Lower leg skin (tissue), 4 donors: ENCODE measurements at regions not wholly inside any gene's neighbourhood (a gene's known extent, or its start where the extent isn't known, plus 50 kb on each side); places are given as distances from the start of the nearest gene placed in this dataset.

Experiments
- DNase-seq, 2 donors: peaks; one replicate each; pipeline ENCODE4 v3.0.0-alpha.2; 2019; ENCODE audit warnings: low spot score in 2 of 2
- H3K4me3 ChIP-seq: fragments of 200-600 bp; sonication (generic); 2 replicates; pipeline ENCODE4 v1.5.1; 2017; ENCODE audit warnings: mild to moderate bottlenecking, low read depth; ENCODE audit not compliant: poor library complexity, severe bottlenecking
- CTCF ChIP-seq, 3 donors: fragments of 450-650 bp; IDR thresholded peaks; one replicate each; pipeline ENCODE4 v1.5.1; 2016; ENCODE audit warnings: antibody characterized with exemption in 3 of 3, mild to moderate bottlenecking in 3 of 3, moderate library complexity in 2 of 3
- POLR2A ChIP-seq, 2 donors: fragments of 450-650 bp; IDR thresholded peaks; one replicate each; pipeline ENCODE4 v1.6.1; 2016 to 2017; ENCODE audit warnings: antibody characterized with exemption in 2 of 2, mild to moderate bottlenecking in 1 of 2, moderate library complexity in 1 of 2
- WGBS, 2 donors: methylation state at CpG; one replicate each; pipeline ENCODE4 v1.1.5; 2018; 5-methylcytosine and 5-hydroxymethylcytosine counted together
- intact Hi-C: fragments of 100-400 bp; cut with DNase I; formaldehyde crosslinking; loops from one replicate; pipeline ENCODE4 v1.15.0; 2023; ENCODE audit warnings: low total_unique reads

GRCh38 chr7:24502135-24502488 lies 71.1 kb upstream of the PALS2 start:
- 66 to 83% methylated on average over 3 of the region's 3 CpGs for WGBS, 2 donors
- no peak for TF ChIP-seq CTCF (IDR thresholded peaks at IDR 0.05)
- no peak for TF ChIP-seq POLR2A (IDR thresholded peaks at IDR 0.05)
- H3K4me3 ChIP-seq, result no peak overlapping the region
- DNase-seq, result no peak
- intact Hi-C loops, result no loop called here

- no peak for TF ChIP-seq CTCF (IDR thresholded peaks at IDR 0.05)
- TF ChIP-seq POLR2A (IDR thresholded peaks at IDR 0.05), result no peak
- no peak overlapping the region for H3K4me3 ChIP-seq
- no peak for DNase-seq
- intact Hi-C loops, result no loop called here
- WGBS, 2 donors, result 50 to 63% methylated on average over 2 of the region's 2 CpGs
Measured at GRCh38 chr7:24503506-24503905, 69.7 kb upstream of the PALS2 start.

- WGBS, 2 donors, result 77% methylated on average over 6 of the region's 6 CpGs
- DNase-seq, result no peak
- H3K4me3 ChIP-seq, result no peak overlapping the region
- TF ChIP-seq CTCF (IDR thresholded peaks at IDR 0.05) (no peak), POLR2A (IDR thresholded peaks at IDR 0.05) (no peak)
- intact Hi-C loops, result no loop called here
Measured at GRCh38 chr7:24504040-24504439, 69.2 kb upstream of the PALS2 start.

- intact Hi-C loops, result no loop called here
- no peak for DNase-seq
- H3K4me3 ChIP-seq, result no peak overlapping the region
- TF ChIP-seq CTCF (IDR thresholded peaks at IDR 0.05) (no peak), POLR2A (IDR thresholded peaks at IDR 0.05) (no peak)
- 78% methylated on average over 2 of the region's 2 CpGs for WGBS, 2 donors
Measured at GRCh38 chr7:24504836-24505235, 68.4 kb upstream of the PALS2 start.

- intact Hi-C loops, result no loop called here
- WGBS, 2 donors, result 76 to 82% methylated on average over 1 of the region's 1 CpG
- no peak for TF ChIP-seq CTCF (IDR thresholded peaks at IDR 0.05)
- TF ChIP-seq POLR2A (IDR thresholded peaks at IDR 0.05), result no peak
- DNase-seq, result no peak
- no peak overlapping the region for H3K4me3 ChIP-seq
Measured at GRCh38 chr7:24505968-24506367, 67.3 kb upstream of the PALS2 start.

- H3K4me3 ChIP-seq, result no peak overlapping the region
- 58 to 60% methylated on average over 4 of the region's 4 CpGs for WGBS, 2 donors
- intact Hi-C loops, result no loop called here
- no peak for TF ChIP-seq CTCF (IDR thresholded peaks at IDR 0.05)
- TF ChIP-seq POLR2A (IDR thresholded peaks at IDR 0.05), result no peak
- DNase-seq, result no peak
Measured at GRCh38 chr7:24508316-24508715, 64.9 kb upstream of the PALS2 start.
